ENCODE measurements at regions not wholly inside any gene's neighbourhood (a gene's known extent, or its start where the extent isn't known, plus 50 kb on each side); places are given as distances from the start of the nearest gene placed in this dataset.

- Histone ChIP-seq H2AFZ (ENCODE audit: low read length) (no peak overlapping the region), H3K9me3 (ENCODE audit: control insufficient read depth, insufficient read depth, low read depth, low read length) (no peaks in the 10 kb centered on the region), H3K4me3 (replicated peaks in 1 of 4; ENCODE audit: control extremely low read depth in 1 of 4, insufficient read depth in 1 of 4, low read depth in 3 of 4, low read length in 4 of 4) (no peak overlapping the region), H3K9ac (ENCODE audit: insufficient read depth, low read length) (no peak overlapping the region), H3K4me2 (ENCODE audit: extremely low read depth, insufficient read depth, low read length) (no peak overlapping the region), H3K79me2 (ENCODE audit: control insufficient read depth, insufficient read depth, low read length) (no peaks in the 10 kb centered on the region), H3K4me1 (ENCODE audit: control insufficient read depth, extremely low read depth, insufficient read depth, low read length) (no peaks in the 10 kb centered on the region), H3K36me3 (ENCODE audit: control insufficient read depth, insufficient read depth, low read length) (no peaks in the 10 kb centered on the region), H3K27ac (ENCODE audit: insufficient read depth, low read length) (no peak overlapping the region), H3K27me3 (ENCODE audit: control insufficient read depth, insufficient read depth, low read length) (no peaks in the 10 kb centered on the region), H4K20me1 (ENCODE audit: control insufficient read depth, extremely low read depth, insufficient read depth, low read length) (no peaks in the 10 kb centered on the region)
- TF ChIP-seq CTCF (conservative IDR thresholded peaks at IDR 0.05 in 1 of 2, IDR thresholded peaks at IDR 0.05 in 1 of 2; ENCODE audit: low read depth in 1 of 2, low read length in 2 of 2), result no peak
- no peak for TF ChIP-seq EZH2 (IDR thresholded peaks at IDR 0.05; ENCODE audit: low read length, missing control alignments)
- DNase-seq (ENCODE audit: low read depth in 2 of 2), result peak; percentile 26 to 69
These were observed 193.6 kb downstream of the FAM76B start for GRCh38 chr11:95595973-95596489.

GRCh38 chr11:95595541-95595940, 194.0 kb downstream of the FAM76B start:
- Histone ChIP-seq H3K4me1 (ENCODE audit: control insufficient read depth, extremely low read depth, insufficient read depth, low read length) (no peaks in the 10 kb centered on the region), H3K4me2 (ENCODE audit: extremely low read depth, insufficient read depth, low read length) (no peak overlapping the region), H3K4me3 (replicated peaks in 1 of 4; ENCODE audit: control extremely low read depth in 1 of 4, insufficient read depth in 1 of 4, low read depth in 3 of 4, low read length in 4 of 4) (no peak overlapping the region), H3K36me3 (ENCODE audit: control insufficient read depth, insufficient read depth, low read length) (no peaks in the 10 kb centered on the region), H3K9me3 (ENCODE audit: control insufficient read depth, insufficient read depth, low read depth, low read length) (no peaks in the 10 kb centered on the region), H3K27me3 (ENCODE audit: control insufficient read depth, insufficient read depth, low read length) (no peaks in the 10 kb centered on the region), H3K27ac (ENCODE audit: insufficient read depth, low read length) (no peak overlapping the region), H3K9ac (ENCODE audit: insufficient read depth, low read length) (no peak overlapping the region), H3K79me2 (ENCODE audit: control insufficient read depth, insufficient read depth, low read length) (no peaks in the 10 kb centered on the region), H4K20me1 (ENCODE audit: control insufficient read depth, extremely low read depth, insufficient read depth, low read length) (no peaks in the 10 kb centered on the region), H2AFZ (ENCODE audit: low read length) (no peak overlapping the region)
- TF ChIP-seq EZH2 (IDR thresholded peaks at IDR 0.05; ENCODE audit: low read length, missing control alignments), result no peak
- no peak for TF ChIP-seq CTCF (conservative IDR thresholded peaks at IDR 0.05 in 1 of 2, IDR thresholded peaks at IDR 0.05 in 1 of 2; ENCODE audit: low read depth in 1 of 2, low read length in 2 of 2)
- DNase-seq (ENCODE audit: low read depth in 2 of 2), result peak in 1 of 2 donors; percentile 20

- Histone ChIP-seq H3K4me3 (replicated peaks in 1 of 4; ENCODE audit: control extremely low read depth in 1 of 4, insufficient read depth in 1 of 4, low read depth in 3 of 4, low read length in 4 of 4) (no peak overlapping the region), H3K4me2 (ENCODE audit: extremely low read depth, insufficient read depth, low read length) (no peak overlapping the region), H3K4me1 (ENCODE audit: control insufficient read depth, extremely low read depth, insufficient read depth, low read length) (no peaks in the 10 kb centered on the region), H3K79me2 (ENCODE audit: control insufficient read depth, insufficient read depth, low read length) (no peaks in the 10 kb centered on the region), H3K9ac (ENCODE audit: insufficient read depth, low read length) (no peak overlapping the region), H3K27me3 (ENCODE audit: control insufficient read depth, insufficient read depth, low read length) (no peaks in the 10 kb centered on the region), H4K20me1 (ENCODE audit: control insufficient read depth, extremely low read depth, insufficient read depth, low read length) (no peaks in the 10 kb centered on the region), H2AFZ (ENCODE audit: low read length) (no peak overlapping the region), H3K36me3 (ENCODE audit: control insufficient read depth, insufficient read depth, low read length) (no peaks in the 10 kb centered on the region), H3K9me3 (ENCODE audit: control insufficient read depth, insufficient read depth, low read depth, low read length) (no peaks in the 10 kb centered on the region), H3K27ac (ENCODE audit: insufficient read depth, low read length) (no peak overlapping the region)
- TF ChIP-seq EZH2 (IDR thresholded peaks at IDR 0.05; ENCODE audit: low read length, missing control alignments) (no peak), CTCF (conservative IDR thresholded peaks at IDR 0.05 in 1 of 2, IDR thresholded peaks at IDR 0.05 in 1 of 2; ENCODE audit: low read depth in 1 of 2, low read length in 2 of 2) (no peak)
- peak; percentile 55 to 70 for DNase-seq (ENCODE audit: low read depth in 2 of 2)
These were observed 196.5 kb downstream of the FAM76B start for GRCh38 chr11:95593111-95593510.
